HCT116 (cell line): ENCODE measurements at regions not wholly inside any gene's neighbourhood (a gene's known extent, or its start where the extent isn't known, plus 50 kb on each side); places are given as distances from the start of the nearest gene placed in this dataset.

Experiments
- ATAC-seq: fragments of 200-7000 bp; cut with Tn5 transposase; 2 replicates; pipeline ENCODE4 v1.9.1; 2020; ENCODE audit warnings: mild to moderate bottlenecking, moderate library complexity
- BruUV-seq: library from RNA; stranded (reverse); fragments of 400-500 nt; replicated peaks from 2 replicates; lab custom pipeline; 2021; lab: Mats Ljungman, UMichigan
- CTCF ChIA-PET: fragments of 300-600 bp; sonication (Branson Sonifier 250); formaldehyde crosslinking; loops from one replicate; lab custom pipeline; 2021; ENCODE audit warnings: antibody characterized with exemption; lab: Charles Lee
- POLR2A ChIA-PET: fragments of 300-600, 350-600 bp; sonication (Branson Sonifier 250); formaldehyde crosslinking; loops from one replicate; lab custom pipeline; 2021; ENCODE audit warnings: antibody characterized with exemption; lab: Charles Lee
- RAD21 ChIA-PET, 2 experiments: fragments of 300-600 bp; sonication (Branson Sonifier 250); formaldehyde crosslinking; loops; one replicate each; lab custom pipeline; 2023; ENCODE audit warnings: low total read pairs in 2 of 2; ENCODE audit not compliant: uncharacterized antibody in 2 of 2, unreplicated experiment in 2 of 2, low non-redundant PET in 1 of 2; lab: Charles Lee
- DNase-seq: peaks from one replicate; pipeline ENCODE4 v3.0.0-alpha.2; 2010; ENCODE audit warnings: low read depth, low spot score
- H2AFZ ChIP-seq: fragments of 200-600 bp; shearing (Covaris generic), sonication (generic); 2 replicates; pipeline ENCODE4 v1.6.1; 2017; ENCODE audit warnings: low read depth, mixed run types, mixed read lengths, antibody characterized with exemption, low read length; ENCODE audit not compliant: poor library complexity, severe bottlenecking
- H3K27ac ChIP-seq: 2 replicates; pipeline ENCODE4 v1.5.1; 2012; ENCODE audit warnings: low read depth, low read length
- H3K27me3 ChIP-seq: fragments of 200-600 bp; sonication (generic); 2 replicates; pipeline ENCODE4 v1.6.1; 2016; ENCODE audit warnings: mixed run types, low read length, mixed read lengths; ENCODE audit not compliant: insufficient read depth
- H3K36me3 ChIP-seq, 2 experiments: fragments of 200-500 bp in 1 of 2; fragments of 200-600 bp in 1 of 2; sonication (Bioruptor generic) in 1 of 2; sonication (generic) in 1 of 2; 2 replicates each; pipeline versions ENCODE4 v1.5.1 to v1.6.1; 2014 to 2016; ENCODE audit warnings: low read length in 2 of 2, inconsistent platforms in 1 of 2, mixed read lengths in 1 of 2, mixed run types in 1 of 2; ENCODE audit not compliant: insufficient read depth in 2 of 2, control insufficient read depth in 1 of 2
- H3K4me1 ChIP-seq, 2 experiments: fragments of 200-600 bp in 1 of 2; sonication (generic) in 1 of 2; 2 replicates each; pipeline versions ENCODE4 v1.5.1 to v1.6.1; 2012 to 2017; ENCODE audit warnings: low read length in 2 of 2, inconsistent platforms in 1 of 2, mild to moderate bottlenecking in 1 of 2, mixed read lengths in 1 of 2, mixed run types in 1 of 2, moderate library complexity in 1 of 2; ENCODE audit not compliant: insufficient read depth in 2 of 2, control insufficient read depth in 1 of 2
- H3K4me2 ChIP-seq: fragments of 200-600 bp; sonication (generic); 2 replicates; pipeline ENCODE4 v1.6.1; 2017; ENCODE audit warnings: mixed run types, low read length, mixed read lengths
- H3K4me3 ChIP-seq, 2 experiments: fragments of 200-600 bp in 1 of 2; sonication (generic) in 1 of 2; replicated peaks in 1 of 2; 2 replicates each; pipeline ENCODE4 v1.5.1; 2011 to 2016; ENCODE audit warnings: low read length in 2 of 2, control low read depth in 1 of 2, low read depth in 1 of 2, mild to moderate bottlenecking in 1 of 2, mixed read lengths in 1 of 2, mixed run types in 1 of 2
- H3K79me2 ChIP-seq: fragments of 200-600 bp; sonication (generic); 2 replicates; pipeline ENCODE4 v1.6.1; 2017; ENCODE audit warnings: mild to moderate bottlenecking, mixed run types, low read length, moderate library complexity, mixed read lengths; ENCODE audit not compliant: insufficient read depth
- H3K9ac ChIP-seq: fragments of 200-600 bp; sonication (generic); 2 replicates; pipeline ENCODE4 v1.6.1; 2016; ENCODE audit warnings: low read length, mixed read lengths
- H3K9me2 ChIP-seq: fragments of 200-600 bp; sonication (generic), shearing (Covaris generic); 2 replicates; pipeline ENCODE4 v1.6.1; 2017; ENCODE audit warnings: mixed run types, mild to moderate bottlenecking, moderate library complexity; ENCODE audit not compliant: insufficient read depth
- H3K9me3 ChIP-seq, 2 experiments: fragments of 200-500 bp in 1 of 2; fragments of 200-600 bp in 1 of 2; sonication (Bioruptor generic) in 1 of 2; sonication (generic) in 1 of 2; 2 replicates each; pipeline ENCODE4 v1.6.1; 2014 to 2017; ENCODE audit warnings: low read length in 2 of 2, mixed read lengths in 2 of 2, inconsistent platforms in 1 of 2, low read depth in 1 of 2, mild to moderate bottlenecking in 1 of 2, mixed run types in 1 of 2, moderate library complexity in 1 of 2; ENCODE audit not compliant: control insufficient read depth in 1 of 2, insufficient read depth in 1 of 2
- H4K20me1 ChIP-seq: fragments of 200-600 bp; sonication (generic), shearing (Covaris generic); 2 replicates; pipeline ENCODE4 v1.6.1; 2017; ENCODE audit warnings: mixed run types, mild to moderate bottlenecking, moderate library complexity; ENCODE audit not compliant: insufficient read depth
- CEBPB ChIP-seq: IDR thresholded peaks from 2 replicates; pipeline ENCODE4 v1.6.1; 2012; ENCODE audit warnings: low read depth
- ELF1 ChIP-seq: IDR thresholded peaks from 2 replicates; pipeline ENCODE4 v1.6.1; 2012; ENCODE audit warnings: low read depth, borderline replicate concordance
- EZH2 ChIP-seq: fragments of 200-600 bp; sonication (generic); IDR thresholded peaks from 2 replicates; pipeline ENCODE4 v1.6.1; 2017; ENCODE audit warnings: antibody characterized with exemption, mixed run types
- EZH2phosphoT487 ChIP-seq: fragments of 200-600 bp; IDR thresholded peaks from 2 replicates; pipeline ENCODE4 v1.6.1; 2018; ENCODE audit warnings: antibody characterized with exemption, borderline replicate concordance
- RAD21 ChIP-seq: IDR thresholded peaks from 2 replicates; pipeline ENCODE4 v1.6.1; 2012; ENCODE audit warnings: low read depth, mild to moderate bottlenecking
- SRF ChIP-seq: IDR thresholded peaks from 2 replicates; pipeline ENCODE4 v1.6.1; 2012; ENCODE audit warnings: low read depth
- TCF7L2 ChIP-seq: IDR thresholded peaks from 2 replicates; pipeline ENCODE4 v1.7.0; 2011; ENCODE audit warnings: borderline replicate concordance, inconsistent platforms; ENCODE audit not compliant: insufficient read depth, insufficient read length; ENCODE audit errors: extremely low read depth
- ZNF274 ChIP-seq: fragments of 200-500 bp; sonication (Bioruptor generic); IDR thresholded peaks from 2 replicates; pipeline ENCODE4 v1.6.1; 2014; ENCODE audit warnings: mild to moderate bottlenecking, low read depth, low read length, inconsistent platforms
- intact Hi-C: fragments of 100-400 bp; cut with micrococcal nuclease; formaldehyde crosslinking; loops from 2 replicates; pipeline ENCODE4 v1.10.0; 2022
- TF ChIP-seq, protein P1 (sequence below): IDR thresholded peaks from 2 replicates; pipeline ENCODE4 v1.6.1; 2012; ENCODE audit warnings: low read depth
- TF ChIP-seq, protein P2 (sequence below): IDR thresholded peaks from 2 replicates; pipeline ENCODE4 v1.6.1; 2012

DNA sequence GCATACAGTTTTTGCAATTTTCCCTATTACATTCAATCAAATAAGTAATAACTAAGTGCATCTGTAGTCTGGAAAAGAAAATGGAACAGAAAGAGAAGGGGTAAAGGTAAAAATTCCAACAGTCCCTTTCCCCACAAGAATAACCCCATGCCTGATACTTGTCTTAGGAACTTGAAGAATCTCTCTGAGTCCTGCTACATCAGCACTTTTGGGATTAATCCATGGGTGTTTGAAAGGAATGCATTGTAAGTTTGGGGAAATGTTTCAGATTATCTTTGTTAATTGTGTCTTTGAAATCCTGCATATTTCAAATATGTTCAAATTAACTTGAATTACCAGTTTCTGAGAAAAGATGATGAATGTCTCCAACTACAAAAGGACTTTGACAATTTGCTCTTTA is 667.3 kb upstream of the PRKX start:
- RAD21 ChIA-PET = no interaction called here
- Histone ChIP-seq H4K20me1 (no peaks in the 10 kb centered on the region), H3K27me3 (no peaks in the 10 kb centered on the region), H3K9ac (no peak overlapping the region), H3K9me3 (no peaks in the 10 kb centered on the region), H3K9me2 (no peaks in the 10 kb centered on the region), H3K4me1 (no peaks in the 10 kb centered on the region), H3K4me3 (no peak overlapping the region), H2AFZ (no peak overlapping the region), H3K36me3 (no peaks in the 10 kb centered on the region), H3K4me2 (no peak overlapping the region), H3K79me2 (no peaks in the 10 kb centered on the region), H3K27ac (no peak overlapping the region)
- TF ChIP-seq CEBPB (no peak), TCF7L2 (no peak), ELF1 (no peak), SRF (no peak)
- ATAC-seq = no peak
- no peak for DNase-seq
- BruUV-seq = no TSS peak
- CTCF ChIA-PET = no interaction called here
- intact Hi-C loops = no loop called here
- POLR2A ChIA-PET = no interaction called here

DNA sequence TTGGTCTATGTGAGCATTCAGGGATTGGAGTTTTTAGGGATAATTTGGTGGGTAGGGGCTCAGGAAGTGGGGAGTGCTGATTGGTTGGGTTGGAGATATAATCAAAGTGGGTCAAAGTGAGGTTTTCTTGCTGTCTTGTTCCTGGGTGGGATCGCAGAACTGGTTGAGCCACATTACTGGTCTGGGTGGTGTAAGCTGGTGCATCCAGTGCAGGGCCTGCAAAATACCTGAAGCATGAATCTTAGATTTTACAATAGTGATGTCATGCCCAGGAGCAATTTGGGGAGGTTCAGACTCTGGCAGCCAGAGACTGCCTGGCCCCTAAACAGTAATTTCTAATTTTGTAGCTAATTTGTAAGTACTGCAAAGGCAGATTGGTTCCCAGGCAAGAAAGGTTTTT is 665.6 kb upstream of the PRKX start:
- DNase-seq = no peak
- TF ChIP-seq, protein P1, sequence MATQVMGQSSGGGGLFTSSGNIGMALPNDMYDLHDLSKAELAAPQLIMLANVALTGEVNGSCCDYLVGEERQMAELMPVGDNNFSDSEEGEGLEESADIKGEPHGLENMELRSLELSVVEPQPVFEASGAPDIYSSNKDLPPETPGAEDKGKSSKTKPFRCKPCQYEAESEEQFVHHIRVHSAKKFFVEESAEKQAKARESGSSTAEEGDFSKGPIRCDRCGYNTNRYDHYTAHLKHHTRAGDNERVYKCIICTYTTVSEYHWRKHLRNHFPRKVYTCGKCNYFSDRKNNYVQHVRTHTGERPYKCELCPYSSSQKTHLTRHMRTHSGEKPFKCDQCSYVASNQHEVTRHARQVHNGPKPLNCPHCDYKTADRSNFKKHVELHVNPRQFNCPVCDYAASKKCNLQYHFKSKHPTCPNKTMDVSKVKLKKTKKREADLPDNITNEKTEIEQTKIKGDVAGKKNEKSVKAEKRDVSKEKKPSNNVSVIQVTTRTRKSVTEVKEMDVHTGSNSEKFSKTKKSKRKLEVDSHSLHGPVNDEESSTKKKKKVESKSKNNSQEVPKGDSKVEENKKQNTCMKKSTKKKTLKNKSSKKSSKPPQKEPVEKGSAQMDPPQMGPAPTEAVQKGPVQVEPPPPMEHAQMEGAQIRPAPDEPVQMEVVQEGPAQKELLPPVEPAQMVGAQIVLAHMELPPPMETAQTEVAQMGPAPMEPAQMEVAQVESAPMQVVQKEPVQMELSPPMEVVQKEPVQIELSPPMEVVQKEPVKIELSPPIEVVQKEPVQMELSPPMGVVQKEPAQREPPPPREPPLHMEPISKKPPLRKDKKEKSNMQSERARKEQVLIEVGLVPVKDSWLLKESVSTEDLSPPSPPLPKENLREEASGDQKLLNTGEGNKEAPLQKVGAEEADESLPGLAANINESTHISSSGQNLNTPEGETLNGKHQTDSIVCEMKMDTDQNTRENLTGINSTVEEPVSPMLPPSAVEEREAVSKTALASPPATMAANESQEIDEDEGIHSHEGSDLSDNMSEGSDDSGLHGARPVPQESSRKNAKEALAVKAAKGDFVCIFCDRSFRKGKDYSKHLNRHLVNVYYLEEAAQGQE = no peak
- TF ChIP-seq TCF7L2 = no peak
- no peak for TF ChIP-seq EZH2phosphoT487
- TF ChIP-seq, protein P2, sequence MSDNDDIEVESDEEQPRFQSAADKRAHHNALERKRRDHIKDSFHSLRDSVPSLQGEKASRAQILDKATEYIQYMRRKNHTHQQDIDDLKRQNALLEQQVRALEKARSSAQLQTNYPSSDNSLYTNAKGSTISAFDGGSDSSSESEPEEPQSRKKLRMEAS = no peak
- no peak for TF ChIP-seq EZH2
- TF ChIP-seq RAD21 = no peak
- TF ChIP-seq ZNF274 = no peak
- no peak for TF ChIP-seq SRF
- TF ChIP-seq CEBPB = no peak
- Histone ChIP-seq H3K9ac (no peak overlapping the region), H3K27ac (no peak overlapping the region), H3K9me2 (no peaks in the 10 kb centered on the region), H3K36me3 (no peaks in the 10 kb centered on the region), H4K20me1 (no peaks in the 10 kb centered on the region), H3K27me3 (no peaks in the 10 kb centered on the region), H3K4me2 (no peak overlapping the region), H3K9me3 (no peaks in the 10 kb centered on the region), H3K4me3 (no peak overlapping the region), H3K79me2 (no peaks in the 10 kb centered on the region), H3K4me1 (no peaks in the 10 kb centered on the region), H2AFZ (no peak overlapping the region)
- CTCF ChIA-PET = no interaction called here
- RAD21 ChIA-PET = no interaction called here
- POLR2A ChIA-PET = no interaction called here
- no TSS peak for BruUV-seq
- no peak for ATAC-seq
- intact Hi-C loops = no loop called here
